ENCODE measurements at regions not wholly inside any gene's neighbourhood (a gene's known extent, or its start where the extent isn't known, plus 50 kb on each side); places are given as distances from the start of the nearest gene placed in this dataset.

DNA sequence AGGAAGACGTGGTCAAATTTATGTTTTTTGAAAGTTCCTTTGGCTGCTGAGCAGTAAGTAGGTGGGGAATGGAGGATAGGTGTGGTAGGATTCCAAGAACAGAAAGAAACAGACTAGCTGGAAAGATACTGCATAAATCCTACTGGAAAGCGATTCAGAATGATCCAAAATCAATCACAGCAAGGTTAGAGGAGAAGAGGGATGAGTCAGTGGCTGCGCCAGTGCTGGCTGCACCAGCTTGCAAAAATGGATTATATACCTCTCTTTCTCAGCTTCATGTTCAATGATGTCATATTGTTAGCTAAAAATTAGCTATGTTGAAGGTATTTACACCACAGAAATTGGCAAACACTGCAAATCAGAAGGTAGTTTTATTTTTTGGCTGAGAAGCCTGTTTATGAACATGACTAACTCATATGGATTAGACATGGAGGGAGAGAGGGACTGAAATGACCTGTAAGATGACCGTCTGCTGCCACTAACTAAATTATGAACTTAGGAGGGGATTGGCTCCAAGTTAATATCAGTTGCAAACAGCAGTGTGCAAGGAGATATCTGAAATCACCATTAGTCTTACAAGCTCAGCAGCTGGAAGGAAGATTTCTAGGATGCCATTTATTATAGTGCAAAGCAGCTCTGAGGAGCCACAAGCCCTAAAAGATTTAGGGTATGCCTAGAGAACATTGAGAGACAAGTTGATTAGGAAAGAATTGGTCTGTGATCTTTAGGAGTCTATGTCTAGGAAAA is 405.3 kb downstream of the MID1IP1 start:
- no peak overlapping the region for H3K27ac ChIP-seq (ENCODE audit: low read depth, low read length)
- H3K4ac ChIP-seq (ENCODE audit: low read depth, low read length) = no peak overlapping the region
- H2BK15ac ChIP-seq (replicated peaks; ENCODE audit: low read depth) = no peak overlapping the region
- no peak overlapping the region for H3K23ac ChIP-seq (ENCODE audit: low read length)
- H2BK120ac ChIP-seq (ENCODE audit: low read depth, low read length) = no peak overlapping the region
- H2AK5ac ChIP-seq (ENCODE audit: low read length) = no peak overlapping the region
- no peak overlapping the region for H4K5ac ChIP-seq (ENCODE audit: low read length)
- no peaks in the 10 kb centered on the region for H3K27me3 ChIP-seq (ENCODE audit: insufficient read depth, low read length, poor library complexity)
- no peak overlapping the region for H3K9ac ChIP-seq (ENCODE audit: low read length)
- no peak overlapping the region for H4K8ac ChIP-seq (ENCODE audit: low read depth, low read length)
- H3K79me1 ChIP-seq (ENCODE audit: low read length) = no peaks in the 10 kb centered on the region
- H3K36me3 ChIP-seq (ENCODE audit: control insufficient read depth, insufficient read depth, low read length) = no peaks in the 10 kb centered on the region
- no peak for DNase-seq
- H2BK5ac ChIP-seq (ENCODE audit: low read length) = no peak overlapping the region
- no CpG with 5 or more reads among the region's 4 CpGs for WGBS (ENCODE audit: extremely low coverage, insufficient coverage, low lambda C conversion rate)
- no peak overlapping the region for H3K56ac ChIP-seq (ENCODE audit: low read length)
- H3K4me3 ChIP-seq (ENCODE audit: low read length) = no peak overlapping the region
- no peak overlapping the region for H3K18ac ChIP-seq (ENCODE audit: low read length)
- H3K79me2 ChIP-seq (ENCODE audit: control insufficient read depth, insufficient read depth, low read length) = no peaks in the 10 kb centered on the region
- H3K4me2 ChIP-seq (ENCODE audit: low read length) = no peak overlapping the region
- H3K4me1 ChIP-seq (ENCODE audit: control insufficient read depth, low read depth, low read length) = no peaks in the 10 kb centered on the region

DNA sequence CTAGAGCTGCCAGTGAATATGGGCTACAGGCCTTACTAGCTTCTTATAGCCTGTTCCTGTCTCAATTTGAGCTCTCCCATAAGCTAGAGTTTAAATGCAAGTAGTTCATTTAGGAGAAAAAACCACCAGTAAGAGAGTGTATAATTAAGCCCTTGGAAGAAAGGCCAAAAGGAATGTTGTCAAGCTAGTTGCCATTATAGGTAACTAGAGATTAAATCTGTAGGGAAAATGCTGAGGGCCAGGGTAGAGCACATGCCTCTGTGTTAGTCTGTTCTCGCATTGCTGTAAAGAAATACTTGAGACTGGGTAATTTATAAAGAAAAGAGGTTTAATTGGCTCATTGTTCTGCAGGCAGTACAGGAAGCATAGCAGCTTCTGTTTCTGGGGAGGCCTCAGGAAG is 410.2 kb downstream of the MID1IP1 start:
- H3K27me3 ChIP-seq (ENCODE audit: insufficient read depth, low read length, poor library complexity) = no peaks in the 10 kb centered on the region

DNA sequence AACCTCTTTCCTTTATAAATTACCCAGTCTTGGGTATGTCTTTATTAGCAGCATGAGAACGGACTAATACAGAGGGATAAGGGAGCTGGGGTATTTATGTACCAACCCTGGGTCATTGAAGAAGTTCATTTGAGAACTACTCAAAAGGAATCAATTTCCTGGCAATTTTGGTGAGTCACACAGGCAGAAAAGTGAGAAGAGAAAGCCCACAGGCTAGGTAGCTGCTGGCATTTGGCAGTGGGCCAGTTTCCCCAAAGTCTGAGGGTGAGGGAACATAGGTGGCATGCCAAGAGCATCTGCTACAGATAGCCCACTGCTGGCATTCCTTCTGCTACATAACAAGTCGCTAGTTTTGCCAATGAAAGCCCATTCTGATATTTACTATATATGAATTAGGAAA is 411.2 kb downstream of the MID1IP1 start:
- Histone ChIP-seq H3K4me2 (ENCODE audit: low read length) (no peak overlapping the region), H3K56ac (ENCODE audit: low read length) (no peak overlapping the region), H3K4me1 (ENCODE audit: control insufficient read depth, low read depth, low read length) (no peaks in the 10 kb centered on the region), H2BK5ac (ENCODE audit: low read length) (no peak overlapping the region), H3K27ac (ENCODE audit: low read depth, low read length) (no peak overlapping the region), H2BK120ac (ENCODE audit: low read depth, low read length) (no peak overlapping the region), H3K18ac (ENCODE audit: low read length) (no peak overlapping the region), H3K27me3 (ENCODE audit: insufficient read depth, low read length, poor library complexity) (no peaks in the 10 kb centered on the region), H3K23ac (ENCODE audit: low read length) (no peak overlapping the region), H4K8ac (ENCODE audit: low read depth, low read length) (no peak overlapping the region), H3K36me3 (ENCODE audit: control insufficient read depth, insufficient read depth, low read length) (no peaks in the 10 kb centered on the region), H3K4me3 (ENCODE audit: low read length) (no peak overlapping the region), H3K79me1 (ENCODE audit: low read length) (no peaks in the 10 kb centered on the region), H3K79me2 (ENCODE audit: control insufficient read depth, insufficient read depth, low read length) (no peaks in the 10 kb centered on the region), H3K4ac (ENCODE audit: low read depth, low read length) (peak overlapping the region; percentile 55), H2BK15ac (replicated peaks; ENCODE audit: low read depth) (no peak overlapping the region), H4K5ac (ENCODE audit: low read length) (no peak overlapping the region), H3K9ac (ENCODE audit: low read length) (no peak overlapping the region), H2AK5ac (ENCODE audit: low read length) (no peak overlapping the region)
- no peak for DNase-seq
- WGBS (ENCODE audit: extremely low coverage, insufficient coverage, low lambda C conversion rate) = no CpG with 5 or more reads among the region's 2 CpGs

More for the DNA sequence above, 410.2 kb downstream of the MID1IP1 start:
- Histone ChIP-seq H2BK120ac (ENCODE audit: low read depth, low read length) (no peak overlapping the region), H2BK15ac (replicated peaks; ENCODE audit: low read depth) (no peak overlapping the region), H3K56ac (ENCODE audit: low read length) (no peak overlapping the region), H3K4me1 (ENCODE audit: control insufficient read depth, low read depth, low read length) (no peaks in the 10 kb centered on the region), H3K4ac (ENCODE audit: low read depth, low read length) (no peak overlapping the region), H3K4me2 (ENCODE audit: low read length) (no peak overlapping the region), H3K23ac (ENCODE audit: low read length) (no peak overlapping the region), H3K27ac (ENCODE audit: low read depth, low read length) (no peak overlapping the region), H3K79me1 (ENCODE audit: low read length) (no peaks in the 10 kb centered on the region), H3K79me2 (ENCODE audit: control insufficient read depth, insufficient read depth, low read length) (no peaks in the 10 kb centered on the region), H3K9ac (ENCODE audit: low read length) (no peak overlapping the region), H4K5ac (ENCODE audit: low read length) (no peak overlapping the region), H3K36me3 (ENCODE audit: control insufficient read depth, insufficient read depth, low read length) (no peaks in the 10 kb centered on the region), H2BK5ac (ENCODE audit: low read length) (no peak overlapping the region), H2AK5ac (ENCODE audit: low read length) (no peak overlapping the region), H3K4me3 (ENCODE audit: low read length) (no peak overlapping the region), H4K8ac (ENCODE audit: low read depth, low read length) (no peak overlapping the region), H3K18ac (ENCODE audit: low read length) (no peak overlapping the region)
- DNase-seq = no peak
- WGBS (ENCODE audit: extremely low coverage, insufficient coverage, low lambda C conversion rate) = no CpG with 5 or more reads among the region's 1 CpG

DNA sequence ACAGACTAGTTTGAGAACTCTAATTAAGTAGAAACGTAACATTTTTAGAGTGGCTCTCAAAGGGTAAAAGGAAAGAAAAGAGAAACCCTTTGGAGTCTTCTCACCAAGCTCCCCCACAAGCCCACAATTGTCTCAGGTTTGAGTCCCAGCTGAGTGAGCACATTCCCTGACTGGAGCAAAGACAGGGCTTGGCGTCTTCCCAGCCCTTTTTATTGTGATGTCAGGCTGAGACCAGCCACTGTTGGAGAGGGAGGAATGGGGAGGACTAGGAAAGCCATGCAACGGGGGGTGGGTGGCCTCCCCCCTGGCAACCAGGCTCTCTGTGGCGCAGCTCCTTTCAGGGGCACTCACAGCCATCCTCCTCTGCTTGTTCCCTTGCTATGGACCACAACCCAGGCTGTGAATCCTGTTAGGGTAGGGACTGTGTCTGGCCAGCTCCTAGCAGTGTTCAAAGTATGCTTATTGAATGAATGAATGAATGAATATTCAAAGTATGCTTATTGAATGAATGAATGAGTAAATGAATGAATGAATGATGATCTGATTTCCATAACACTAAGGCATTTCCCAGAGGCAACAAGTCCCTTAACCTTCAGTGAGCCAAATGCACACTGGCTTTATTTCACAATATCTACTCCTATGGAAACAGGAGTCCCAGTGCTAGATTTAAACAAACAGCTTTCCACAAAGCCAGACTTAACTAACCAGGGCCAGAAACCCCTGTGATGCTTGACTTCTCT is 413.3 kb downstream of the MID1IP1 start:
- Histone ChIP-seq H4K5ac (ENCODE audit: low read length) (no peak overlapping the region), H3K4me1 (ENCODE audit: control insufficient read depth, low read depth, low read length) (no peaks in the 10 kb centered on the region), H2BK5ac (ENCODE audit: low read length) (no peak overlapping the region), H3K79me1 (ENCODE audit: low read length) (no peaks in the 10 kb centered on the region), H3K4ac (ENCODE audit: low read depth, low read length) (no peak overlapping the region), H3K36me3 (ENCODE audit: control insufficient read depth, insufficient read depth, low read length) (no peaks in the 10 kb centered on the region), H2AK5ac (ENCODE audit: low read length) (no peak overlapping the region), H3K27me3 (ENCODE audit: insufficient read depth, low read length, poor library complexity) (no peaks in the 10 kb centered on the region), H3K79me2 (ENCODE audit: control insufficient read depth, insufficient read depth, low read length) (no peaks in the 10 kb centered on the region), H3K4me3 (ENCODE audit: low read length) (no peak overlapping the region), H3K18ac (ENCODE audit: low read length) (no peak overlapping the region), H3K56ac (ENCODE audit: low read length) (no peak overlapping the region), H3K23ac (ENCODE audit: low read length) (no peak overlapping the region), H2BK120ac (ENCODE audit: low read depth, low read length) (no peak overlapping the region), H3K9ac (ENCODE audit: low read length) (no peak overlapping the region), H3K27ac (ENCODE audit: low read depth, low read length) (no peak overlapping the region), H3K4me2 (ENCODE audit: low read length) (no peak overlapping the region), H2BK15ac (replicated peaks; ENCODE audit: low read depth) (no peak overlapping the region), H4K8ac (ENCODE audit: low read depth, low read length) (no peak overlapping the region)
- DNase-seq = no peak
- no CpG with 5 or more reads among the region's 4 CpGs for WGBS (ENCODE audit: extremely low coverage, insufficient coverage, low lambda C conversion rate)

DNA sequence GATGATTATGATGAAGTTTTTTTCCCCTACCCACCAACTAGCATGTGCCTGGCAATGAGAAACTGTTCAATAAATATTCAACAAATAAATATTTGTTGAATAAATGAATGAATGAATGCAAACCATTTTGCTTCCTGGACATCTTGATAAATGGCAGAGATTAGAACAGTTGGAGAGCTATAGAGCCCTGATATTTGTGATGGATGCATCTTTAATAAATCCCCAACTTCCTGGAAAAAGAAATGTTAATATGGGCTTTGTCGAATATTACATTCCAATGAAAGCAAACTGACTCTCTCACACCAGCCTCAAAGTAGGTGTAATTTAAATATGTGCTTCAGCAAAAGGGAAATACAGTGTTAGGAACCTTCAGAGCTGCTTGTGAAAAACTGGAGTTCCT is 419.7 kb downstream of the MID1IP1 start:
- no CpG with 5 or more reads among the region's 1 CpG for WGBS (ENCODE audit: extremely low coverage, insufficient coverage, low lambda C conversion rate)
- no peaks in the 10 kb centered on the region for H3K4me1 ChIP-seq (ENCODE audit: control insufficient read depth, low read depth, low read length)
- H2BK15ac ChIP-seq (replicated peaks; ENCODE audit: low read depth) = no peak overlapping the region
- H3K4me3 ChIP-seq (ENCODE audit: low read length) = no peak overlapping the region
- no peaks in the 10 kb centered on the region for H3K36me3 ChIP-seq (ENCODE audit: control insufficient read depth, insufficient read depth, low read length)
- H3K9ac ChIP-seq (ENCODE audit: low read length) = no peak overlapping the region
- no peak overlapping the region for H3K4ac ChIP-seq (ENCODE audit: low read depth, low read length)
- no peak overlapping the region for H3K23ac ChIP-seq (ENCODE audit: low read length)
- H2BK5ac ChIP-seq (ENCODE audit: low read length) = no peak overlapping the region
- H3K4me2 ChIP-seq (ENCODE audit: low read length) = no peak overlapping the region
- H3K18ac ChIP-seq (ENCODE audit: low read length) = no peak overlapping the region
- no peaks in the 10 kb centered on the region for H3K27me3 ChIP-seq (ENCODE audit: insufficient read depth, low read length, poor library complexity)
- no peak overlapping the region for H4K8ac ChIP-seq (ENCODE audit: low read depth, low read length)
- no peaks in the 10 kb centered on the region for H3K79me1 ChIP-seq (ENCODE audit: low read length)
- H3K56ac ChIP-seq (ENCODE audit: low read length) = no peak overlapping the region
- no peak for DNase-seq
- no peak overlapping the region for H3K27ac ChIP-seq (ENCODE audit: low read depth, low read length)
- H3K79me2 ChIP-seq (ENCODE audit: control insufficient read depth, insufficient read depth, low read length) = no peaks in the 10 kb centered on the region
- H4K5ac ChIP-seq (ENCODE audit: low read length) = no peak overlapping the region
- no peak overlapping the region for H2AK5ac ChIP-seq (ENCODE audit: low read length)
- H2BK120ac ChIP-seq (ENCODE audit: low read depth, low read length) = no peak overlapping the region
